GM18511 (cell line): ENCODE measurements at regions not wholly inside any gene's neighbourhood (a gene's known extent, or its start where the extent isn't known, plus 50 kb on each side); places are given as distances from the start of the nearest gene placed in this dataset.

Experiments used
- ATAC-seq: cut with Tn5 transposase; IDR thresholded peaks from one replicate; pipeline ENCODE4 v1.9.1; 2021; ENCODE audit warnings: mild to moderate bottlenecking, moderate library complexity; ENCODE audit not compliant: unreplicated experiment

DNA sequence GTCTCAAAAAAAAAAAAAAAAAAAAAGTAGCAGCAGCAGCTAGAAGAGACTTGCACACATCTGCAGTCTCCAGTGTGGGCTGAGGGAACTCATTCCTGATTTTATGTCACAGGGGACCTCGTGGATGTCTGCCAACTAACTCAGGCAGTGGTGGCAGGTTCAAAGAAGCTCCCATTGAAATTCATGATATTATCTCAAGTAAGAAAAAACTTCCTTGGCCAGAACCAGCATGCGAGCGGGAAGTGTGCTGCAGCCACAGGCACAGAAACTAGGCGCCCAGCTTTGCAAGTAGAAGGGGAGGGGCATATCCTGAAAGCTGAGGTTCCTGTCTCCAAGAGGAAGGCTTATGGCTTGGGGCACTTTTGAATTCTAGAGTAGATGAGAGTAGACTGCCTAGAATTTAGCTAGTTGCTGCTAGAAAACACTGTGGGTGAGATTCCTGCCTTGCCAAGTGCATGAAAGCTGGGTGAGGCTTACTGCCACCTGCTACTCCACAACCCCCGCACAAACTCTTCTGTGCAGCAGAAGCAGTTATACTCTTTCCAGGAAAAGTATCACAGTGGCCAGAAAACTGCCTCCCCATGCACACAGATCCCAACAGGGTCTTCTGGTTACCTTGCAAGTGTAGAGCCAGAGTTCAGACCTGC lies 603.8 kb upstream of the CA10 start:
- no peak for ATAC-seq

DNA sequence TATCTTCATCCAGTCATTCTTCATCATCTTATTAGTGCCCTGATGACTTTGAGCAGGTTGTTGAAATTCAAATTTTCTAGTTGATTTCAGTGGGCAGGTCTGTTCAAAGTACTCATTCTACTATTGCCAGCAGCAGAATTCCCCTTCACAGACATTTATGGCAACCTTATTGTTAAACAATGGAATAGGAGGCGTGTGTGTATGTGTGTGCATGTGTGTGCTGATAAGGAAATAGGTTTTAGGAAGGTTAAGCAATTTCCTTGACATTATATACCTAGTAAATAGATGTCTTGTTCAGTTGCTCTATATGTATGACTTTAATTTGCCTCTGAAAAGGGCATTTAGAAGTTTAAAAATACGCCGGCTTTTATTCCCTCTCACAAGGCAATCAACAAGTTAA lies 601.4 kb upstream of the CA10 start:
- no peak for ATAC-seq

DNA sequence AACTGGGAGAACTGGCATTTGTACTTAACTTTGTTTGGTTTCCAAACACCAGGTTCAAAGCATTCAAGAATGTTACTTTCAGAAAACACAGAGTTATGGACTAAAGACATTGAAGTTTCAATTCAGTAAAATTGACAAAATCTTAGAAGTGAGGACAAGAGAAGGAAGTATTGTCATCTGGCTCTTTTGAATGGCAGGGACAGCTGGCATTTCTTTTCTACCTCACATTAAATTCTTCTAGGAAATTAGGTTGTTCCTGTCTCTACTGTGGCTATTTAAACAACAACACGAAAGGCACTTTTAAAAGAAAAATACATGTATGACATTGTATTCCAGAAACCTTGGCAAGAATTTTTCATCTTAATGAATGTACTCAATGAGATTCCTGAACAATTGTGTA lies 600.0 kb upstream of the CA10 start:
- ATAC-seq, result no peak

DNA sequence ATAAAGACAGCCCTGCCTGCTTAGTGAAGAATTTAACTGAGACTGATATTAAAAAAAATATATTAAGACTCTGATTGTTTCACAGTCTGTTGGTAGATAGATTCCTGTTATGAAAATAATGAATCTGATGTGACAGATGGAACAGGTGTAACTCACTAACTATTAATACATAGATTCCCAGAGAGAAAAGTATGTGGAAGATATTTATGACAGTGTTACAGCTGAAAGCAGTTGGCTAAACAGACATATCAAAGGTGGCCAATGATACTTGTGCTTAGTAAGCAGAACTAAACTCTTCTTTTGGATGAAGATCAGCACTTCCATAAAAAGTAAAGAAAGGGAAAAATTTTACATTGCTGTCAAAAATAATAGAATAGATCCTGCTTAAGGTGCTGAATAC lies 598.2 kb upstream of the CA10 start:
- ATAC-seq, result no peak

DNA sequence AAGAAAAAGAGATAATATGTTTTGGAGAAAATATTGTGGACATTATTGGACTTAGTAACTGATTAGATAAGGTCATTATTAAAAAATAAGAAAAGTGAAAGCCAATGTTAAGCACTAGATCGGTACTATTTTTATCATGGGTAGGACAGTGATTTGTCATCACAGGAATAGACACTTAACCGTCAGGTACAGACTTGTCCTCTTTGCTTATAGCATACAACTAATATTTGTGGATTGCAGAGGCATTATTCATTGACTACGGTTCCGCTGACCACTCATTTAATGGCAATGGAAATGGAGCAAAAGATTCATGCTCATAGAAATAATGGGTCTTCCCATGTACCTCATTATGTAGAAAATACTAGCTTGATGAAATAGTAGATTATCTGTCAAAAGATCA lies 596.3 kb upstream of the CA10 start:
- no peak for ATAC-seq

DNA sequence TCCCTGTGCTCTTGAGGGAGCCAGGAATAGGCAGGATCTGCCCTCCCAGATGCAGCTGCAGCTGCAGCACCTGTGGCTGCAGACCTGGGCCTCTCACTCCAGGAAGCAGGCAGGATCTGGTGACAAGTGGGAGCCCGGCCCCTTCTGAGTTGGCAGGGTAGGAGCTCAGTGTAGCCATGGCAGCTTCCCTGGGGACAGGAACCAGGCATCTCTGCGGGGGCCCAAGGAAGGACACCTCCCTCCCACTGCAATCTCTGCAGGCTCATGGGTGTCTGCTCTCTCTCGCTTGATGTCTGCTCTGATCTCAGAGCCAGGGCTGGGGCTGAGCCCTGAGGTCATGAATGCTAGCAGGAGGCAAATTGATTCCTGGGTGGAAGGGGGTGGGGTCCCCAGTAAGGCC lies 592.5 kb upstream of the CA10 start:
- ATAC-seq, result no peak

DNA sequence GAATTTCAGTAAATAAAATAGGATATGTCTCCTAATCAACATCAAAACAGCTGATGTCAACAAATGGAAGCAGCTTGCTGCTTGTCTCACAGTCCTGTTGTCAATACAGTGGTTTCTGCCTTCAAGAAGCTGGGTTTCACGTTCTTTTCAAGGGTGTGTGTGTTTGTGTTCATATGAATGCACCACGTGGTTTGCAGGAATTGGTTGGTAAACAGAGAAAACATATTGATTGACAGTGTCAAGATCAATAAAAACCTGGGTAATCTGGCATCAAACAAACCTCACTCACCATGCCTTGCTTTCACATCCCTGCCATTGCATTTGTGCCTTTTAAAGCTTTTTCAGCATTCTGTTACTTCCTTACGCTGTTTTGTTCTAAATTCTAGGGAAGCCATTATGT lies 585.7 kb upstream of the CA10 start:
- no peak for ATAC-seq

DNA sequence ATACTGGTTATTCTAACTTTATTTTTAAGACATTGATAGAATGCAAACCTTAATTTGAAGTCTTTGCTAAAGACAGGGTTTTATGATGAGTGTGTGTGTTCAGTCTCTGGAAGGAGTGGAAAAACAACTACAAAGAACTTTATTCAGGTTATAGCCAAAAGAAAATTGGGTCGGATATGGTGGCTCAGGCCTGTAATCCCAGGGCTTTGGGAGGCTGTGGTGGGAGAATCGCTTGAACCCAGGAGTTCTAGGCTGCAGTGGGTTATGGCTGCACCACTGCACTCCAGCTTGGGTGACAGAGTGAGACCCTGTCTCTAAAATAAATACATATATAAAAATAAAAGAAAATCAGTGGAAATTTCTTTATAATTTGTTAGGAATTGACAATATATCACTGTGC lies 581.5 kb upstream of the CA10 start:
- no peak for ATAC-seq

DNA sequence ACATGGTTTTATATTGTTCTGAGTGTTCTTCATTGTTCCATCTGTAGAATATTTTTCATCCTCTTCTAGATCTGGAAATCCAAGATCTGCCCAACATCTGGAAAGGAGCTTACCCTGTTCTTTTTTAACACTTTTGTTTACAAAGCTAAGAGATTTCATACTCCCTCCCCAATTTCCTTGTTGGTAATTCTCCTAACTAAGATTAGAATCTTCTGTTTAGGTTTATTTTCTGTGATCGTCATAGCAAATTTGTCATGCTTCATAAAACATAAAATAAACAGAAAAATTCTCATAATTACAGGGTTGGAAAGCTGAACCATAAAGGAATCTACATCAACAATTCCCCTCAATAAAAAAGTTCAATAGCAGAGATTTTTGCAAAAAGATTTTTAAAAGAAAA lies 580.3 kb upstream of the CA10 start:
- no peak for ATAC-seq

DNA sequence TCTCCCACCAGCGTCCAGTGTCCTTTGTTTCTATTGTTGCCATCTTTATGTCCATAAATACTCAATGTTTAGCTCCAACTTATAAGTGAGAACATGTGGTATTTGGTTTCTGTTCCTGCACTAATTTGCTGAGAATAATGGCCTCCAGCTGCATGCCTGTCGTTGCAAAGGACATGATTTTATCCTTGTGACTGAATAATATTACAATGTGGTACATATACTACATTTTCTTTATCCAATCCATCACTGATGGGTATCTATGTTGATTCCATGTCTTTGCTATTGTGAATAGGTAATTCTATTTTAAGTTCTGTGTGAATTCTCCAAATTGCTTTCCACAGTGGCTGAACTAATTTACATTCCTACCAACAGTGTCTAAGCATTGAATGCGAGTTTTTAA lies 578.6 kb upstream of the CA10 start:
- no peak for ATAC-seq

DNA sequence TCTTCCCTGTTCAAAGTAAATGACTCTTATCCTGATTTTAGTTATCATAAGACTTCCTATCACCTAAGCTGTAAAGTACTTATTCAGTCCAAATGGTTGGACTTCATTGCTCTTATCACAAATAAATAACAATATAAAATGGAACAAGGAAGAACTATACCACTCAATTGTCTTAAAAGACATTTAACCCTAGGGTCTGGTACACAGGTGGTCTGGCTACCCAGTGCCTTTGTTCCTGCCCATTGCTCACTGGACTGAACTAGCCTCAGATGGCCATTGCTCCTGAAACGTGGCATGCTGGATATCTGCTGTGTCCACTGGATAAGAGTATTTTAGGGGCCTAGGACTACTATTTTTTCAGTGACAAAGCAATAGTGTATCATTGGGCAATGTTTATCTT lies 574.3 kb upstream of the CA10 start:
- no peak for ATAC-seq

DNA sequence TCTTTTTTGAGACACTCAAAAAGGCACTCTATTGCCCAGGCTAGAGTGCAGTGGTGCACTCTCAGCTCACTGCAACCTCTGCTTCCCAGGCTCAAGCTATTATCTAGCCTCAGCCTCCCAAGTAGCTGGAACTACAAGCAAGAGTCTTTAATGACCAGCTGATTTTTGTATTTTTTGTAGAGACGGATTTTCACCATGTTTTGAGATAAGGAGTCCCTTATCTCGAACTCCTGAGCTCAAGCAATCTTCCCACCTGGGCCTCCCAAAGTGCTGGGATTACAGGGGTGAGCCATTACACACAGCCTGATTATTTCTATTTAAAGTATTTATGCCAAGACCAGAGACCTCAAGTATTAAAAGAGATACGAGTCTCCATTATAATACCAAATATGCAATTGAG lies 566.1 kb upstream of the CA10 start:
- ATAC-seq, result no peak

DNA sequence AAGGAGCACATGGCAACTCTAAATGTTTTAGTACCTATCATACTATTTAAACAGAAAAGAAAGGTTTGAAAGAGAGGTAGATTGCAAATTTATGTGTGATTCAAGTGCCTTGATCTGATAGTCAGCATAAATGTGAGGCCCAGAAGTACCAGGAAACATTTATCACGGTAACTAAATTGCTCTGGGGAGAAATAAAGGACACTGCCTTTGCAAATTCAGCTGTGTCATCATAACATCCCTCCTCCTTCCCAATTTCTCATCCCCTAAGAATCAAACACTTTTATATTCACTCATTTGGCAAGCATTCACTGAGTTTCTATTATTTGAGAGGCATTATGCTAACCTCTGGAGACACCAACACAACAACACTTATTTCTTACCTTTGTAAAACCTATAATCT lies 563.4 kb upstream of the CA10 start:
- ATAC-seq, result no peak

DNA sequence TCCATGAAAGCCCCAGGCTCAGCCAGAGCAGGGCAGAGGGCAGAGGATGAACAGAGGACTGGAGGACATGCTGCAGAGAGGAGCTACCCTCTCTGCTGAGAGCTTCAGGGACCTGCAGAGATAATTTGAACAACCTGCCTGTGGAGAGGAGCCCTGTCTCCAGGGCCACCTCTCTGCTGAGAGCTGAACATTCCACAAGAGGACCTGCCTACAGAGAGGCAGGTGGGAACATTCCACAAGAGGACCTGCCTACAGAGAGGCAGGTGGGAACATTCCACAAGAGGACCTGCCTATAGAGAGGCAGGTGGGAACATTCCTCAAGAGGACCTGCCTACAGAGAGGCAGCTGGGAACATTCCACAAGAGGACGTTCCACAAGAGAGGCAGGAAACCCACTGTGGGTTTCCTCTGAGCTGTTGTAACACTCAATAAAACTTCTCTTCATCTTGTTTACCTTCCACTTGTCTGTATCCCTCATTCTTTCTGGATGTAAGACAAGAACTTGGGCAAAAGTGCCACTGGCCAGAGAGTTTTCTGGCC lies 551.9 kb upstream of the CA10 start:
- no peak for ATAC-seq

DNA sequence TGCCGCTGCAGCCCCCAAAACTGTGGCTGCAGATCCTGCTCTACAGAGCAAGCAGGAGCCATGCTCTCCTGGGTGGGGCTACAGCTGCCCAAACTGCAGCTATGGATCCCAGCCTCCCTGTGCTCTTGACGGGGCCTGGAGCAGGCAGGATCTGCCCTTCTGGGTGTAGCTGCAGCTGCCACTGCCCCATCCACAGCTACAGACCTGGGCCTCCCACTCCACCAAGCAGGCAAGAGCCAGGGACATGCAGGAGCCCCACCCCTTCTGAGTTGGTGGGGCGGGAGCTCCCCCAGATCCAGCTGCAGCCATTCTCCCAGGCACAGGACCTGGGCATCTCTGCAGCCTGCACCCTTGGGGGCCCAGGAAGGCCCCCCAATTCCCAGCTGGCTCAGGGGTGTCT lies 551.2 kb upstream of the CA10 start:
- ATAC-seq, result no peak

DNA sequence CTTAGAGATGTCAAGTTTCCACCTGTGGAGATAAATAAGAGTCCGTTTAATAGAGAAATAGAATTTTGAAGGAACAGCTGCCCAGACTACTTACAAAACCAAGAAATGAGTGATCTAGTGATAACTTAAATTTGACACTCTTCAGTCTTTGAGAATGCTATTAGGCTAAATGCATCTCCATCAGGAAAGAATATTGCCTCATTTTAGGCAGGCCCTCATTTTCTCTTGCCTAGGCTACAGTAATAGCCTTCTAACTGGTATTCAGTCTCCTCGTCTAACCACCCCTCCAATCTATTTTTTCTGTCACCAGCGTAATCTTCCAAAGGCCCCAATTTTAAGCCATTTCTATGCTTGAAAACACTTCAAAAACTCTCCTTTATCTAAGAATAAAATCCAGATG lies 537.8 kb upstream of the CA10 start:
- no peak for ATAC-seq

DNA sequence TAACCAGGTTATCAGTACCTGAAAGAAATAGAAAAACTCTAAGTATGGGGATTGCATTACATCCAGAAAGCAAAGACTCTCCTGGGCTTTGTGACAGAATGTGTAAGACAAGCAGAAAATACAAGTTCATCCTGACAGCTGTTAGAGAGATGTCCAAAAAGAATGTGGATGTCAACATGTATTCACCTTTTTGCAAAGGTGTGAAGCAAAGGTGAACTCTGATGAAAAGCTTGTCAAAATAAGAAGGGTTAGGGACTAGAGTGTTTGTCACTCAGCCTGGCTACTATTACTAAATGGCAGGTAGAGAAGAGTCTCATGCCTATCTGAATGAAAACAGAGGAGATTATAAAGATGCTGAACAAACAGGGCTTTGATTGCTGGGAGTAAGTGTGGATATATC lies 527.6 kb upstream of the CA10 start:
- ATAC-seq, result no peak

DNA sequence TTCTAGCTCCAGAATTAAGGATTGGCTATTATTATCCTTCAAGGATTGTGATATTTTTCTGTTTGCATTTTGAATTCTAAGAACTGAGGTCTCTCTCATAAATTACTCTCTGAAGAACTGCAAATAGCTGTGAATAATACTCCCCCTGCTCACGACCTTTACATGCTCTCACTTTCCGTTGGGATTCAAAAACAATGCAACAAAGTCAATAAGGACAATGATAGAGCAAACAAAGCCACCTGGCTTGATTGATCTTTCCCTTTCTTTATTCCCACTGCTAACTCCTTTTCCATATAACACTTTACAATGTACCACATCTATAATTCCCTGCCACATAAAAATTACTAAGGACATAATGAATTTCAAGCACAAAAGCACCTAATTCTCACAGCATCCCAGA lies 523.0 kb upstream of the CA10 start:
- no peak for ATAC-seq

DNA sequence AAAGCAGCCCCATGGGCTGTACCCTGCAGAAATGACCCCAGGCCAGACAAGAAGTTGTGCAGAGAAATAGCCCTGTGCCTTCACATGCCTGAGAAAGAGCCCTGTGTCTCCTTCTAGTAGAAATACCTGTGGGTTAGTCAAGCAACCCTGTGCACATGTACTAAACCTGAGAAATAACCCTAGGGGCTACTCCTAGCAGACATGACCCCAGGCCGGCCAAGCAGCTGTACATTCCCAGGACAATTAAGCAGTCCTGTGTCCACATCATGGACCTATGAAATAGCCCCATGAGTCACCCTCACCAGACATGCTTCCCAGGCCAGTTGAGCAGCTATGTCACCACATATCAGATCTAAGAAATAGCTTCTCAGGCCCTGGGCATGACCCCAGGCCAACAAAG lies 519.7 kb upstream of the CA10 start:
- ATAC-seq, result no peak

DNA sequence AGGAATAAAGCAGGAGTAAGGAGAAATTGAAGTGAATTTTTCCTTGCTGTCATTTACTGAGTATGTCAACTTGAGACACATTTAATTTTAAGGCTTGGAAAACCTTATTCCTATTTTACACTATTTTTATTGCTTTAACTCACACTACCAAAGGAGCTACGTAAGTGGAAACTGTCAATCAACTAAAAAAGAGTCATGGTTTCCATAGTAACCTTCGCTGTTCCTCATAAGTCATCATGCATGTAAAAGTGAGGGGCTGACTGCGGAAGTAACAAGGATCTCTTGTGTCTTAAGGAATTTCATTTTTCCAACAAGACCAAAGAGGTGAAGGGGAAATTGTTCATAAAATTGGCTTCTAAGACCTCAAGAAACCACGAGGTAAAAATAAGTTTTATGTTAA lies 516.2 kb upstream of the CA10 start:
- ATAC-seq, result no peak

DNA sequence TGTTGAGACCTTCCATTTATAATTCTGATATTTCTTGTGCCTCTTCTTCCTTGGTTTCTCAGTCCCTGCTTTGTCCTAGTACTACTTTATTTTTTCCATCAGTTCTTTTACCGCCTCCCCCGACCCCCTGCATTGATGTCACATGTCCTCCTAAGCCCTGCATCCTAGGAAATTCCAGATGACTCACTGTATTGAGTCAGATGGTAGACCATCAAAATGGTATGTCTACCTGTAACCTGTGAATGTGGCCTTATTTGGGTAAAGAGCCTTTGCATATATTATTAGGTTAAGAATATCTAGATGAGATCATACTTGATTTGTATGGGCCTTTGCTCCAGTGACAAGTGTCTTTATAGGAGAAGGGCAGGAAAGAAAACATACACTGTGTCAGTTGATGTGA lies 515.3 kb upstream of the CA10 start:
- ATAC-seq, result no peak

DNA sequence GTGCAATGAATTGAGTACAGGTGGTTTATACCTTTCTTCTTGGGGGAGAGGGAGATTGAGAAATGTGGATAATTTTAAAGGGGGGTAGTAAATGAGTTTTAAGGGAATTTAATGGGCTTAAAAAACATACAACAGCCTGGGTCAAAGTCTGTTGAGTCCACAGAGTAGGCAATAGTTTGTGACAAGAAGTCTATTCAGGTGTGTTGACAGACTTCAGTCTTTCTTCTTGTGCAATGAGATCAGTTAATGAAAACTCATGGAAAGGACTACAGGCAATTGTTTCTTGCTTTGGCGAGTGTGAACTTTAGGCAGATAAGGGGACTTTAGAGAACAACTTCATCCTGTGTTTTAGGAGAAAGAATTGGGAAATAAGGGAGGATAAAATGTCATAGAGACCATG lies 507.8 kb upstream of the CA10 start:
- no peak for ATAC-seq

DNA sequence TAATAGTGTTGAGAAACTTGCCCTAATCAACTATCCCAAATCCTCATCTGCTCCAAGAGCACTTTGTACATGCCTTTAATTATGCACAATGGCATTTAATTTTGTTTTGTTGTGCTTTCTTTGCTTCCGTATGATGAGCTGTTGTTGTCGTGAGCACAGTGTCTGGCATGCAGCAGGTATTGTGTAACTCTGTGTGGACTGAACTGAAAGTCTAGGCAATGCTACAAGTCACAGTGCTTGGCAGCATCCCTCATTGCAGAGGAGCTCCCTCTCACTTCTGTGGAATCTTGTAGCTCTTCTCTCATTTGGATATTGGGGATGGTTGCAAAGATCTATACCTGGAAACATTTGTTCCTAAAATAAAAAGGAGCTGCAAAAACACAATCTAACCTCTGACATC lies 502.2 kb upstream of the CA10 start:
- ATAC-seq, result no peak
